ENCODE measurements at regions not wholly inside any gene's neighbourhood (a gene's known extent, or its start where the extent isn't known, plus 50 kb on each side); places are given as distances from the start of the nearest gene placed in this dataset.

DNA sequence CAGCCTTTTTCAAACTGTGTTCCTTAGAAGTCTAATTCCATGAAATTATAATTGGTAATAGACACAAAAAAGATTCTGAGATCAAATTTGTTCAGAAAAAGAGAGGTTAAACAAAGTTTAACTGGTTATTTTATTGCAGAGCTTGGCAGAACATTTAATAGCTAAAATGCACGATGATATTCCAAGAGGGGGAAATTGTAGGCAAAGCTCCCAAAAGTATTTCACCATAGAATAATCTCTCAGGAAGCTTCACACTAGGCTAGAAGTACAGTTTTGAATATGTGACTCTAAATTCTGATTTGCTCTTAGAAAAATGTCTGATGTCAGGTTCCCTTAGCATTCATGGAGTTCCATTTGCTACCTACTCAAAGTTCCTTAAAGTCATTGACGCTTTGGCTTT is 292.4 kb upstream of the SETBP1 start:
- Histone ChIP-seq H3K4me1 (peaks cover 0 to 12% (median 4%) of the 10 kb centered on the region in 4 donors), H3K4me3 (no peak overlapping the region), H3K27me3 (no peaks in the 10 kb centered on the region), H3K27ac (peak overlapping the region in 1 of 2 donors; percentile 44), H3K36me3 (no peaks in the 10 kb centered on the region), H3K9me3 (no peaks in the 10 kb centered on the region)
- intact Hi-C loops (cut with DNase I; ENCODE audit: low total_unique reads), result no loop called here
- TF ChIP-seq, protein P1, sequence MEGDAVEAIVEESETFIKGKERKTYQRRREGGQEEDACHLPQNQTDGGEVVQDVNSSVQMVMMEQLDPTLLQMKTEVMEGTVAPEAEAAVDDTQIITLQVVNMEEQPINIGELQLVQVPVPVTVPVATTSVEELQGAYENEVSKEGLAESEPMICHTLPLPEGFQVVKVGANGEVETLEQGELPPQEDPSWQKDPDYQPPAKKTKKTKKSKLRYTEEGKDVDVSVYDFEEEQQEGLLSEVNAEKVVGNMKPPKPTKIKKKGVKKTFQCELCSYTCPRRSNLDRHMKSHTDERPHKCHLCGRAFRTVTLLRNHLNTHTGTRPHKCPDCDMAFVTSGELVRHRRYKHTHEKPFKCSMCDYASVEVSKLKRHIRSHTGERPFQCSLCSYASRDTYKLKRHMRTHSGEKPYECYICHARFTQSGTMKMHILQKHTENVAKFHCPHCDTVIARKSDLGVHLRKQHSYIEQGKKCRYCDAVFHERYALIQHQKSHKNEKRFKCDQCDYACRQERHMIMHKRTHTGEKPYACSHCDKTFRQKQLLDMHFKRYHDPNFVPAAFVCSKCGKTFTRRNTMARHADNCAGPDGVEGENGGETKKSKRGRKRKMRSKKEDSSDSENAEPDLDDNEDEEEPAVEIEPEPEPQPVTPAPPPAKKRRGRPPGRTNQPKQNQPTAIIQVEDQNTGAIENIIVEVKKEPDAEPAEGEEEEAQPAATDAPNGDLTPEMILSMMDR (IDR thresholded peaks at IDR 0.05), result no peak
- no peak for DNase-seq

DNA sequence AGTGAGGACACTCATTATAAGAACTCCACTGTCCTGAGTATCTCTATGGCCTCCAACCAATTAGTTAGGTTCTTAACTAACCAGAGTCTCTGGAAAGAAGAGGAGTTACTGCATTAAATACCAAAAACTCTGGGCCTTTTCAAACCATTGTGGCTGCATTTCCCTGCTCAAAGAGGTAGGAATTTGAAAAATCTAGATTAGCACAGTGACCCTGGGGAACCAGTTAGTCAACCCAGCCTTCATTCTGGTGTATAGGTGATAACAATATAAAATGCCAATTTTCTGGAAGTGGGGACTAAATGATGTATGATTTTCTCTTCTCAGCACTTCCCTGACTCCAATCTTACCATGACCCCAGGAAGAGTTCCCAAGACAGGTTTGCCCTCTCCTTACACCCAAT is 287.8 kb upstream of the SETBP1 start:
- no peaks in the 10 kb centered on the region for H3K27me3 ChIP-seq
- intact Hi-C loops (cut with DNase I; ENCODE audit: low total_unique reads), result no loop called here
- H3K36me3 ChIP-seq, result no peaks in the 10 kb centered on the region
- TF ChIP-seq, protein P1 (IDR thresholded peaks at IDR 0.05), result no peak
- no peaks in the 10 kb centered on the region for H3K9me3 ChIP-seq
- DNase-seq, result no peak
- H3K27ac ChIP-seq, result no peak overlapping the region
- H3K4me1 ChIP-seq, result peaks cover 0 to 8% (median 4%) of the 10 kb centered on the region in 4 donors
- no peak overlapping the region for H3K4me3 ChIP-seq

GRCh38 chr18:44393406-44393805 is 287.3 kb upstream of the SETBP1 start:
- Histone ChIP-seq H3K4me1 (peaks cover 0 to 3% (median 2%) of the 10 kb centered on the region in 4 donors), H3K27me3 (no peaks in the 10 kb centered on the region), H3K9me3 (no peaks in the 10 kb centered on the region), H3K4me3 (no peak overlapping the region), H3K27ac (no peak overlapping the region), H3K36me3 (no peaks in the 10 kb centered on the region)
- TF ChIP-seq, protein P1 (IDR thresholded peaks at IDR 0.05), result no peak
- intact Hi-C loops (cut with DNase I; ENCODE audit: low total_unique reads), result no loop called here
- no peak for DNase-seq

- Histone ChIP-seq H3K27ac (no peak overlapping the region), H3K27me3 (no peaks in the 10 kb centered on the region), H3K4me1 (no peaks in the 10 kb centered on the region), H3K9me3 (no peaks in the 10 kb centered on the region), H3K36me3 (no peaks in the 10 kb centered on the region), H3K4me3 (no peak overlapping the region)
- TF ChIP-seq, protein P1 (IDR thresholded peaks at IDR 0.05), result no peak
- intact Hi-C loops (cut with DNase I; ENCODE audit: low total_unique reads), result no loop called here
- no peak for DNase-seq
Measured at GRCh38 chr18:44396550-44396949, 284.1 kb upstream of the SETBP1 start.

GRCh38 chr18:44409071-44409470 is 271.6 kb upstream of the SETBP1 start:
- TF ChIP-seq, protein P1 (IDR thresholded peaks at IDR 0.05), result no peak
- Histone ChIP-seq H3K36me3 (no peaks in the 10 kb centered on the region), H3K4me3 (no peak overlapping the region), H3K4me1 (peaks cover 0 to 14% (median 0%) of the 10 kb centered on the region in 4 donors), H3K27me3 (no peaks in the 10 kb centered on the region), H3K9me3 (no peaks in the 10 kb centered on the region), H3K27ac (no peak overlapping the region)
- DNase-seq, result no peak
- intact Hi-C loops (cut with DNase I; ENCODE audit: low total_unique reads), result no loop called here

DNA sequence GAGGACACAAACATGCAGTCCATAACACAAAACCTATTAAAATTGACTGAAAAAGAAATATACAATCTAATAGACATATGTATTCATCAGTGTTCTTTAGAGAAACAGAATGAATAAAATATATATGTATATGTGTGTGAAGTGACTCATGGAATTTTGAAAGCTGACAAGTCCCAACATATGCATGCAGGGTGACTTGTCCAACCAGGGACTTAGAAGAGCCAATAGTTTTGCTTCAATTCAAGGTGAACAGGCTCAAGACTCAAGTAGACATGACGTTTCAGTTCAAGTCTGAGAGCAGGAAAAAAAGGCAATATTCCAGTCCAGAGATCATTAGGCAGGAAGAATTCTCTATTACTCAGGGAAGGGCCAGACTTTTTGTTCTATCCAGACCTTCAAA is 271.2 kb upstream of the SETBP1 start:
- TF ChIP-seq, protein P1 (IDR thresholded peaks at IDR 0.05), result no peak
- Histone ChIP-seq H3K4me1 (peaks cover 0 to 14% (median 0%) of the 10 kb centered on the region in 4 donors), H3K27ac (no peak overlapping the region), H3K27me3 (no peaks in the 10 kb centered on the region), H3K36me3 (no peaks in the 10 kb centered on the region), H3K9me3 (no peaks in the 10 kb centered on the region), H3K4me3 (no peak overlapping the region)
- no peak for DNase-seq
- intact Hi-C loops (cut with DNase I; ENCODE audit: low total_unique reads), result no loop called here

All from tibial artery (tissue), 4 donors.